ENCODE measurements at regions not wholly inside any gene's neighbourhood (a gene's known extent, or its start where the extent isn't known, plus 50 kb on each side); places are given as distances from the start of the nearest gene placed in this dataset.

GRCh38 chr3:178283561-178283960 is 252.7 kb upstream of the KCNMB2 start (continued):
- no peak for TF ChIP-seq ZBTB43 (CRISPR knock-in tag; IDR thresholded peaks at IDR 0.05)
- no peak for TF ChIP-seq ZBTB21 (CRISPR knock-in tag; IDR thresholded peaks at IDR 0.05; ENCODE audit: borderline replicate concordance)
- no peak for TF ChIP-seq PRRX2 (CRISPR knock-in tag; IDR thresholded peaks at IDR 0.05)
- TF ChIP-seq ZNF671 (CRISPR knock-in tag; IDR thresholded peaks at IDR 0.05): no peak
- no peak for TF ChIP-seq FOXP4 (CRISPR knock-in tag; IDR thresholded peaks at IDR 0.05)
- no peak for TF ChIP-seq ETV6 (CRISPR knock-in tag; IDR thresholded peaks at IDR 0.05)
- no peak for TF ChIP-seq JAZF1 (CRISPR knock-in tag; IDR thresholded peaks at IDR 0.05)
- TF ChIP-seq MLX (CRISPR knock-in tag; IDR thresholded peaks at IDR 0.05): no peak
- no peak for TF ChIP-seq SOX15 (CRISPR knock-in tag; IDR thresholded peaks at IDR 0.05)
- TF ChIP-seq GRHL2 (CRISPR knock-in tag; IDR thresholded peaks at IDR 0.05; ENCODE audit: insufficient replicate concordance, severe bottlenecking): no peak
- no peak for TF ChIP-seq USF2 (CRISPR knock-in tag; IDR thresholded peaks at IDR 0.05)
- TF ChIP-seq ERG (CRISPR knock-in tag; IDR thresholded peaks at IDR 0.05): no peak
- no peak for TF ChIP-seq ESRRA (CRISPR knock-in tag; IDR thresholded peaks at IDR 0.05; ENCODE audit: borderline replicate concordance)
- TF ChIP-seq ZNF232 (CRISPR knock-in tag; IDR thresholded peaks at IDR 0.05): no peak

GRCh38 chr3:178284181-178284580 is 252.1 kb upstream of the KCNMB2 start:
- POLR2A ChIA-PET: no interaction called here
- Mint-ChIP-seq H3K27ac (no peak overlapping the region), H3K4me3 (no peak overlapping the region), H3K4me1 (peaks cover 10% of the 10 kb centered on the region), H3K27me3 (ENCODE audit: low read depth) (no peaks in the 10 kb centered on the region; the same call in 1 of the 2 replicates), H3K9me3 (peaks cover 52% of the 10 kb centered on the region), H3K36me3 (peaks cover 33% of the 10 kb centered on the region)
- CTCF ChIA-PET: no interaction called here
- DNase-seq (ENCODE audit: low spot score) (no peak), ATAC-seq (no peak)
- TF ChIP-seq CREM (CRISPR knock-in tag; IDR thresholded peaks at IDR 0.05): no peak
- TF ChIP-seq ZNF317 (CRISPR knock-in tag; IDR thresholded peaks at IDR 0.05; ENCODE audit: borderline replicate concordance, low read depth): no peak
- no peak for TF ChIP-seq SMAD3 (CRISPR knock-in tag; IDR thresholded peaks at IDR 0.05; ENCODE audit: borderline replicate concordance)
- TF ChIP-seq ESRRA (CRISPR knock-in tag; IDR thresholded peaks at IDR 0.05; ENCODE audit: borderline replicate concordance): no peak
- TF ChIP-seq PREB (CRISPR knock-in tag; IDR thresholded peaks at IDR 0.05; ENCODE audit: borderline replicate concordance): no peak
- TF ChIP-seq MYBL2 (CRISPR knock-in tag; IDR thresholded peaks at IDR 0.05): no peak
- no peak for TF ChIP-seq IRF2 (CRISPR knock-in tag; IDR thresholded peaks at IDR 0.05; ENCODE audit: borderline replicate concordance, low read depth)
- no peak for TF ChIP-seq ATF1 (CRISPR knock-in tag; IDR thresholded peaks at IDR 0.05)
- TF ChIP-seq MAX (CRISPR knock-in tag; IDR thresholded peaks at IDR 0.05): no peak
- TF ChIP-seq FOXJ3 (CRISPR knock-in tag; IDR thresholded peaks at IDR 0.05; ENCODE audit: borderline replicate concordance): no peak
- TF ChIP-seq ZNF121 (CRISPR knock-in tag; IDR thresholded peaks at IDR 0.05): no peak
- no peak for TF ChIP-seq TEAD1 (CRISPR knock-in tag; IDR thresholded peaks at IDR 0.05)
- no peak for TF ChIP-seq USF2 (CRISPR knock-in tag; IDR thresholded peaks at IDR 0.05)
- no peak for TF ChIP-seq ZMAT4 (CRISPR knock-in tag; IDR thresholded peaks at IDR 0.05)
- TF ChIP-seq CDX4 (CRISPR knock-in tag; IDR thresholded peaks at IDR 0.05; ENCODE audit: borderline replicate concordance): no peak
- TF ChIP-seq ZNF423 (CRISPR knock-in tag; IDR thresholded peaks at IDR 0.05): no peak
